GM12878 (cell line): ENCODE measurements at regions not wholly inside any gene's neighbourhood (a gene's known extent, or its start where the extent isn't known, plus 50 kb on each side); places are given as distances from the start of the nearest gene placed in this dataset.

Experiments
- ATAC-seq: fragments of 200-7000 bp; cut with Tn5 transposase; 3 replicates; pipeline ENCODE4 v1.9.1; 2020; ENCODE audit warnings: mild to moderate bottlenecking, moderate library complexity
- BruUV-seq: library from RNA; stranded (reverse); fragments of 400-500 nt; replicated peaks from 2 replicates; lab custom pipeline; 2021; lab: Mats Ljungman, UMichigan
- CTCF ChIA-PET: fragments of 300-600 bp; sonication (Branson Sonifier 250); formaldehyde crosslinking; extraction: SDS; loops from one replicate; lab custom pipeline; 2021; ENCODE audit warnings: inconsistent platforms; lab: Yijun Ruan, JAX
- POLR2A ChIA-PET: fragments of 350-600 bp; formaldehyde crosslinking; extraction: SDS; loops from one replicate; lab custom pipeline; 2021; ENCODE audit warnings: inconsistent platforms; lab: Charles Lee
- RAD21 ChIA-PET: fragments of 300-600 bp; sonication (Branson Sonifier 250); formaldehyde crosslinking; loops from one replicate; lab custom pipeline; 2023; ENCODE audit warnings: antibody characterized with exemption; ENCODE audit not compliant: unreplicated experiment; lab: Charles Lee
- SMC1A ChIA-PET: fragments of 300-600 bp; sonication (Branson Sonifier 250); formaldehyde crosslinking; loops from one replicate; lab custom pipeline; 2023; ENCODE audit not compliant: unreplicated experiment, uncharacterized antibody; lab: Charles Lee
- DNase-seq: peaks from one replicate; pipeline ENCODE4 v3.0.0-alpha.2; 2011; ENCODE audit warnings: low read depth, low spot score
- FAIRE-seq: peaks from 3 replicates; lab custom pipeline; 2011; peaks lifted over from hg19 to GRCh38; lab: Jason Lieb, UNC
- H2AFZ ChIP-seq: 2 replicates; pipeline ENCODE4 v1.6.0; 2011; ENCODE audit warnings: low read depth, low read length, control low read depth; ENCODE audit not compliant: control insufficient read depth
- H3K27ac ChIP-seq: 2 replicates; pipeline ENCODE4 v1.5.1; 2011; ENCODE audit warnings: control low read depth; ENCODE audit not compliant: control insufficient read depth, insufficient read depth
- H3K27me3 ChIP-seq, 2 experiments: replicated peaks in 1 of 2; 2 replicates each; pipeline versions ENCODE4 v1.6.0 to v1.6.1; 2011; ENCODE audit warnings: low read length in 1 of 2; ENCODE audit not compliant: control insufficient read depth in 2 of 2, insufficient read depth in 2 of 2
- H3K36me3 ChIP-seq, 2 experiments: 2 replicates each; pipeline ENCODE4 v1.5.1; 2011; ENCODE audit warnings: low read length in 1 of 2; ENCODE audit not compliant: control insufficient read depth in 2 of 2, insufficient read depth in 2 of 2
- H3K4me1 ChIP-seq: 2 replicates; pipeline ENCODE4 v1.6.1; 2011; ENCODE audit warnings: mild to moderate bottlenecking, low read length, moderate library complexity, mixed read lengths; ENCODE audit not compliant: control insufficient read depth, insufficient read depth
- H3K4me2 ChIP-seq: 2 replicates; pipeline ENCODE4 v1.6.0; 2011; ENCODE audit warnings: control low read depth; ENCODE audit not compliant: control insufficient read depth, insufficient read depth
- H3K4me3 ChIP-seq: fragments of 200-600 bp; sonication (generic); 2 replicates; pipeline ENCODE4 v1.5.1; 2016
- H3K79me2 ChIP-seq: 2 replicates; pipeline ENCODE4 v1.6.0; 2011; ENCODE audit warnings: low read length; ENCODE audit not compliant: control insufficient read depth, insufficient read depth
- H3K9ac ChIP-seq: 2 replicates; pipeline ENCODE4 v1.8.0; 2011; ENCODE audit warnings: low read length, control low read depth, mixed read lengths; ENCODE audit not compliant: control insufficient read depth, insufficient read depth
- H3K9me3 ChIP-seq: replicated peaks from 3 replicates; pipeline ENCODE4 v1.5.1; 2011; ENCODE audit warnings: mild to moderate bottlenecking, low read length; ENCODE audit not compliant: control insufficient read depth, insufficient read depth
- H4K20me1 ChIP-seq: 2 replicates; pipeline ENCODE4 v1.6.0; 2011; ENCODE audit not compliant: control insufficient read depth, insufficient read depth
- BCL11A ChIP-seq: IDR thresholded peaks from 2 replicates; pipeline ENCODE4 v1.6.1; 2011; ENCODE audit warnings: low read depth, low read length
- BCLAF1 ChIP-seq: fragments of 450-650 bp; IDR thresholded peaks from 2 replicates; pipeline ENCODE4 v1.6.1; 2017; ENCODE audit warnings: antibody characterized with exemption, mild to moderate bottlenecking, moderate library complexity
- CEBPZ ChIP-seq: fragments of 150-350 bp; IDR thresholded peaks from 2 replicates; pipeline ENCODE4 v1.6.1; 2016; ENCODE audit warnings: low read depth, low read length
- CREB1 ChIP-seq: IDR thresholded peaks from 2 replicates; pipeline ENCODE4 v1.6.1; 2012; ENCODE audit warnings: low read depth, mild to moderate bottlenecking, inconsistent platforms
- ESRRA ChIP-seq: IDR thresholded peaks from 2 replicates; pipeline ENCODE4 v1.6.1; 2012; ENCODE audit warnings: mild to moderate bottlenecking, low read length, improper control_type of control experiment
- MEF2B ChIP-seq: fragments of 450-650 bp; IDR thresholded peaks from 2 replicates; pipeline ENCODE4 v1.6.1; 2018; ENCODE audit warnings: mild to moderate bottlenecking, moderate library complexity; ENCODE audit not compliant: partially characterized antibody, poor library complexity, severe bottlenecking
- MTA2 ChIP-seq: fragments of 450-650 bp; IDR thresholded peaks from 2 replicates; pipeline ENCODE4 v1.6.1; 2016; ENCODE audit warnings: low read depth, mild to moderate bottlenecking, moderate library complexity
- NFIC ChIP-seq: IDR thresholded peaks from 2 replicates; pipeline ENCODE4 v1.6.1; 2012; ENCODE audit warnings: low read depth, mild to moderate bottlenecking, inconsistent platforms, low read length, moderate library complexity
- PKNOX1 ChIP-seq: fragments of 450-650 bp; IDR thresholded peaks from 2 replicates; pipeline ENCODE4 v1.6.1; 2016; ENCODE audit warnings: mild to moderate bottlenecking
- PRDM15 ChIP-seq: fragments of 450-650 bp; formaldehyde crosslinking; IDR thresholded peaks from 2 replicates; pipeline ENCODE4 v1.4.0; 2020; ENCODE audit warnings: mild to moderate bottlenecking, moderate library complexity
- SIN3A ChIP-seq: IDR thresholded peaks from 2 replicates; pipeline ENCODE4 v1.6.1; 2012; ENCODE audit warnings: low read depth, low read length, improper control_type of control experiment
- SP1 ChIP-seq: IDR thresholded peaks from one replicate; pipeline ENCODE4 v1.6.1; 2011; ENCODE audit warnings: low read depth, low read length
- SRF ChIP-seq, 2 experiments: IDR thresholded peaks; 2 replicates each; pipeline ENCODE4 v1.6.1; 2011; ENCODE audit warnings: low read depth in 2 of 2, low read length in 2 of 2, mild to moderate bottlenecking in 1 of 2, moderate library complexity in 1 of 2
- TBL1XR1 ChIP-seq: IDR thresholded peaks from 2 replicates; pipeline ENCODE4 v1.6.1; 2012; ENCODE audit warnings: low read depth, low read length, improper control_type of control experiment
- TCF3 ChIP-seq: IDR thresholded peaks from 2 replicates; pipeline ENCODE4 v1.6.1; 2012; ENCODE audit warnings: low read depth, mild to moderate bottlenecking, low read length, borderline replicate concordance; ENCODE audit not compliant: insufficient read depth
- WGBS: methylation state at CpG from one replicate; pipeline ENCODE4 v1.1.6; 2016; ENCODE audit warnings: low lambda C conversion rate; ENCODE audit not compliant: insufficient replicate concordance, insufficient coverage; ENCODE audit errors: missing lambda C conversion rate; 5-methylcytosine and 5-hydroxymethylcytosine counted together
- in situ Hi-C: fragments of 300-500 bp; cut with MboI; formaldehyde crosslinking; loops from 9 replicates; pipeline ENCODE4 v1.14.3; 2018; ENCODE audit warnings: mixed read lengths
- intact Hi-C: fragments of 100-400 bp; cut with micrococcal nuclease; formaldehyde crosslinking; loops from one replicate; pipeline ENCODE4 v1.14.2; 2022; ENCODE audit not compliant: unreplicated experiment

- Histone ChIP-seq H2AFZ (no peak overlapping the region), H3K27me3 (no peaks in the 10 kb centered on the region; a peak in 1 of 4 replicates), H3K4me2 (no peak overlapping the region), H3K9me3 (no peaks in the 10 kb centered on the region), H3K27ac (no peak overlapping the region), H3K36me3 (no peaks in the 10 kb centered on the region), H4K20me1 (no peaks in the 10 kb centered on the region), H3K4me1 (no peaks in the 10 kb centered on the region), H3K9ac (no peak overlapping the region), H3K79me2 (no peaks in the 10 kb centered on the region), H3K4me3 (no peak overlapping the region)
- SMC1A ChIA-PET: interaction anchor here (1.0 kb wide), 1 partner anchor 34 kb away, joined by 3 read pairs; no protein-coding TSS in a partner anchor
- no peak for DNase-seq
- RAD21 ChIA-PET: no interaction called here
- intact Hi-C loops: no loop called here
- in situ Hi-C loops: no loop called here
- WGBS: 36% methylated on average over 2 of the region's 2 CpGs
- CTCF ChIA-PET: interaction anchor here (1.5 kb wide), 1 partner anchor 9 kb away, joined by 3 read pairs; no protein-coding TSS in a partner anchor
- no peak for FAIRE-seq
- BruUV-seq: no TSS peak
- no peak for ATAC-seq
- POLR2A ChIA-PET: no interaction called here
- TF ChIP-seq MEF2B (no peak), NFIC (no peak), BCL11A (no peak), TCF3 (no peak), MTA2 (no peak), PKNOX1 (no peak), SRF (IDR thresholded peaks at IDR 0.05; ENCODE audit: low read depth in 2 of 2, low read length in 2 of 2) (no peak), CEBPZ (no peak), SP1 (no peak), BCLAF1 (no peak), TBL1XR1 (no peak), ESRRA (no peak), PRDM15 (CRISPR knock-in tag) (no peak), SIN3A (no peak), CREB1 (no peak)
Observed at GRCh38 chr4:122100508-122100907, 51.6 kb upstream of the BLTP1 start.
